Osteoblast (primary cell): ENCODE measurements at regions not wholly inside any gene's neighbourhood (a gene's known extent, or its start where the extent isn't known, plus 50 kb on each side); places are given as distances from the start of the nearest gene placed in this dataset.

Experiments
- DNase-seq: peaks from one replicate; pipeline ENCODE4 v3.0.0; 2011; ENCODE audit warnings: low spot score, mixed read lengths; ENCODE audit not compliant: insufficient read length; ENCODE audit errors: missing footprints
- H2AFZ ChIP-seq: 2 replicates; pipeline ENCODE4 v1.6.0; 2011; ENCODE audit warnings: mild to moderate bottlenecking, low read length
- H3K27ac ChIP-seq: 2 replicates; pipeline ENCODE4 v1.5.1; 2011; ENCODE audit warnings: mild to moderate bottlenecking, low read depth, low read length, moderate library complexity
- H3K27me3 ChIP-seq: 2 replicates; pipeline ENCODE4 v1.6.0; 2012; ENCODE audit warnings: mild to moderate bottlenecking, control low read depth, inconsistent platforms, low read length, moderate library complexity; ENCODE audit not compliant: insufficient read depth
- H3K36me3 ChIP-seq: 2 replicates; pipeline ENCODE4 v1.5.1; 2011; ENCODE audit warnings: mild to moderate bottlenecking, low read length, control low read depth, moderate library complexity; ENCODE audit not compliant: insufficient read depth
- H3K4me1 ChIP-seq: 2 replicates; pipeline ENCODE4 v1.5.1; 2011; ENCODE audit warnings: mild to moderate bottlenecking, low read length, control low read depth, moderate library complexity; ENCODE audit not compliant: insufficient read depth
- H3K4me2 ChIP-seq: 2 replicates; pipeline ENCODE4 v1.6.0; 2011; ENCODE audit warnings: mild to moderate bottlenecking, low read length; ENCODE audit not compliant: insufficient read depth
- H3K4me3 ChIP-seq: fragments of 200-600 bp; sonication (generic); 3 replicates; pipeline ENCODE4 v1.5.1; 2012; ENCODE audit warnings: mild to moderate bottlenecking, low read length, inconsistent platforms; ENCODE audit not compliant: insufficient read depth
- H3K79me2 ChIP-seq: 2 replicates; pipeline ENCODE4 v1.6.0; 2012; ENCODE audit warnings: mild to moderate bottlenecking, low read length, control low read depth, inconsistent platforms; ENCODE audit not compliant: insufficient read depth
- H3K9me3 ChIP-seq: 2 replicates; pipeline ENCODE4 v1.5.1; 2011; ENCODE audit warnings: low read depth, low read length, control low read depth
- H4K20me1 ChIP-seq: 2 replicates; pipeline ENCODE4 v1.6.0; 2012; ENCODE audit warnings: mild to moderate bottlenecking, low read length, control low read depth; ENCODE audit not compliant: insufficient read depth
- TF ChIP-seq, protein P1 (sequence below): IDR thresholded peaks from 2 replicates; pipeline ENCODE4 v1.5.1; 2011; ENCODE audit warnings: mild to moderate bottlenecking, low read depth, low read length, moderate library complexity; ENCODE audit errors: extremely low read depth

DNA sequence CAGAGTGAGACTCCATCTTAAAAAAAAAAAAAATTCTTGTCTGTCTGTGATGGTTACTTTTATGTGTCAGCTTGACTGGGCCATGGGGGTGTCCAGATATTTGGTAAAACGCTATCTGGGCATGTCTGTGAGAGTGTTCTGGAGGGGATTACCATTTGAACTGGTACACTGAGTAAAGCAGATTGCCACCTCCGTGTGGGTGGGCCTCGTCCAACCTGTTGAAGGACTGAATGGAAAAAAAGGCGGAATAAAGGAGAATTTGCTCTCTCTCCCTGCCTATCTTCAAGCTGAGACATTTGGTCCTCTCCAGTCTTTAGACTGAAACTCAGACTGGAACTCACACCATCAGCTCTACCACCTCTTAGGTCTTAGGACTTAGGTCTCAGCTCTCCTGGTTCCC, 82.8 kb downstream of the MIS18A start:
- TF ChIP-seq, protein P1, sequence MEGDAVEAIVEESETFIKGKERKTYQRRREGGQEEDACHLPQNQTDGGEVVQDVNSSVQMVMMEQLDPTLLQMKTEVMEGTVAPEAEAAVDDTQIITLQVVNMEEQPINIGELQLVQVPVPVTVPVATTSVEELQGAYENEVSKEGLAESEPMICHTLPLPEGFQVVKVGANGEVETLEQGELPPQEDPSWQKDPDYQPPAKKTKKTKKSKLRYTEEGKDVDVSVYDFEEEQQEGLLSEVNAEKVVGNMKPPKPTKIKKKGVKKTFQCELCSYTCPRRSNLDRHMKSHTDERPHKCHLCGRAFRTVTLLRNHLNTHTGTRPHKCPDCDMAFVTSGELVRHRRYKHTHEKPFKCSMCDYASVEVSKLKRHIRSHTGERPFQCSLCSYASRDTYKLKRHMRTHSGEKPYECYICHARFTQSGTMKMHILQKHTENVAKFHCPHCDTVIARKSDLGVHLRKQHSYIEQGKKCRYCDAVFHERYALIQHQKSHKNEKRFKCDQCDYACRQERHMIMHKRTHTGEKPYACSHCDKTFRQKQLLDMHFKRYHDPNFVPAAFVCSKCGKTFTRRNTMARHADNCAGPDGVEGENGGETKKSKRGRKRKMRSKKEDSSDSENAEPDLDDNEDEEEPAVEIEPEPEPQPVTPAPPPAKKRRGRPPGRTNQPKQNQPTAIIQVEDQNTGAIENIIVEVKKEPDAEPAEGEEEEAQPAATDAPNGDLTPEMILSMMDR = no peak
- no peaks in the 10 kb centered on the region for H4K20me1 ChIP-seq
- no peak overlapping the region for H3K27ac ChIP-seq
- H3K9me3 ChIP-seq = no peaks in the 10 kb centered on the region
- no peak overlapping the region for H3K4me2 ChIP-seq
- H3K4me1 ChIP-seq = no peaks in the 10 kb centered on the region
- no peak overlapping the region for H2AFZ ChIP-seq
- DNase-seq = no peak
- H3K79me2 ChIP-seq = no peaks in the 10 kb centered on the region
- H3K27me3 ChIP-seq = no peaks in the 10 kb centered on the region
- H3K36me3 ChIP-seq = no peaks in the 10 kb centered on the region
- H3K4me3 ChIP-seq = no peak overlapping the region

DNA sequence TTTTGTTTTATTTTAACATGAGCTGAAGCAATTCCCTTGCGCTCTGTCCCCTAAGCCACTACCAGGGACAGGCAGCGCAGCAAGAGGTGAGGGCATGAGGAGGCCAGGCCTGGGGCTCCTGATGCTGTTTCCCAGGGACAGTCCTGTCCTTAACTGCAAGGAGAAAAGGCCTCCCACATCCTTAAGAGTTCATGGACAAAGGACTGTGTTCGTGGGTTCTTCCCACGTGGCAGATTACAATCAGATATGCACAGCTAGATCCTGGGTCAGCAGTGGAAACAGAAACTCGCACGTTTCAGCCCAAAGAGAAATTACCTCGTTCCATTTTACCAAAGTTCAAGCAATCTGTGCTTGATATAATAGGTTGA, 85.8 kb downstream of the MIS18A start:
- TF ChIP-seq, protein P1 = no peak
- Histone ChIP-seq H3K79me2 (no peaks in the 10 kb centered on the region), H4K20me1 (no peaks in the 10 kb centered on the region), H3K36me3 (no peaks in the 10 kb centered on the region), H3K4me1 (no peaks in the 10 kb centered on the region), H3K9me3 (no peaks in the 10 kb centered on the region), H3K4me2 (no peak overlapping the region), H2AFZ (no peak overlapping the region), H3K4me3 (no peak overlapping the region), H3K27me3 (no peaks in the 10 kb centered on the region), H3K27ac (no peak overlapping the region)
- no peak for DNase-seq

DNA sequence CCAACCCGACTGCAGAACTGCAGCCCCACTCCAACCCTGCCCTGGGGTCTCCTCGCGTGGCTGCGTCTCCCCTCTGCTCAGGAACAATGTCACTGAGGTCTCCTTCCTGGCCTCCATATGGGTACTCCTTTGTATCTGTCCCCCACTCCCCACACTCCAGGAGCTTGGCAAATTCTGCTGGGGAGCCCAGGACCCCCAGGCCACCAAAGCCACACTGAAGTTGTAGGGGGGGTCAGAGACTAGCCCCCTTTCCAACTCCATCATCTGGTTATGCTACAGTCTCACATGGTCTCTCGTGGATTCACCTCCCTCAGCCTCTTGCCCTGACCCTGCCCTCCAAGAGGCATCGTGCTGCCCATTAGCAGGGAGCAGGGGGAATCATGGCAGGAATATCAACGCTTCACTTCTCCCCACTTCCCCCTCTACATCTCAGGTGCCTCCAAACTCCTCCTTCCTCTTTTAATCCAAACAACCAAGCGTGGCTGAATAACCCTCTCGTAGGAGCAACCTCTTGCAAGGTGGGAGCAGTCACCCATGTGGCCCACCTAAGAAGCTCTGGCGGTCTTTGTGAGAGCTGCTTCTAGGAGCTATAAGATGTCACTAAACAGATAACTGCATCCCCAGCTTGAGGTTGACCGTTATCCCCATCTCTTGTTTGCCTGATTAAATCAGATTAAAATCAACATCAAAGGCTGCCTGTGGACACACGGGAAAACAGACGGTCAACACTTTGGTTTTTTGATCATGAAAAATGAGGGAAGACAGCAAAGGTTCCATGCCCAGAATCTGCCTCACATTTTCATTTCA, 86.4 kb downstream of the MIS18A start:
- no peak for DNase-seq
- H3K4me2 ChIP-seq = no peak overlapping the region
- no peak overlapping the region for H3K4me3 ChIP-seq
- no peak overlapping the region for H2AFZ ChIP-seq
- H3K27me3 ChIP-seq = no peaks in the 10 kb centered on the region
- H4K20me1 ChIP-seq = no peaks in the 10 kb centered on the region
- TF ChIP-seq, protein P1 = no peak
- H3K79me2 ChIP-seq = no peaks in the 10 kb centered on the region
- H3K27ac ChIP-seq = no peak overlapping the region
- H3K4me1 ChIP-seq = no peaks in the 10 kb centered on the region
- no peaks in the 10 kb centered on the region for H3K9me3 ChIP-seq
- H3K36me3 ChIP-seq = no peaks in the 10 kb centered on the region

DNA sequence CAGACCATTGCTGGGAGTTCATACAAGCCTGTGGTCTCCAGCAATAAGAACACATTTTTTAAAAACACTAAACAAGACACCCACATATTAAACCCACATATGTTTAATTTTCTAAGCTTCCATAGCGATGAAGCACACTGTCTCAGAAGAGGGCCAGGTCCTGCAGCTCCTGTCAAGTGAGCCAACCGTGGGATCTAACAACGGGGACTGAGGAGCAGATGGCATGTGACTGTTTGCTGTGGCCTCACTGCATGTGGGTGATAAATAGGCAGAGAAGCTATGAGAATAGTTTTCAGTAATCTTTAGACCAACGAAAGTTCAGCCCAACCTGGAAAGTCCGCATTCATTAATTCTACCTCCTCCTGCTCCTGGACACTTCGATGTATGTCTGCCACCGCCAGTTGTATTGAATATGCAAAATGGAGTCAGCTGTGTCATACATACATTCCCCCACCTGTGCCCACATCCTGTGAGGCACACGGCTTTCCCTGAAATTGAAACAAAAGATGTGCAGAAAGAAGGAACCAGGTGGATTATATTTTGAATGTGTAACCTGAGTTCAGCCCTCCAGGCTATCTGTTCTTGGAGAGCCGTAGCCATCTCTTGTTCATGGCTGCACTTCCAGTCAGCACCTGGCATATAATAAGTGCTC, 88.2 kb downstream of the MIS18A start:
- Histone ChIP-seq H3K27ac (no peak overlapping the region), H3K9me3 (no peaks in the 10 kb centered on the region), H2AFZ (no peak overlapping the region), H3K36me3 (no peaks in the 10 kb centered on the region), H3K27me3 (no peaks in the 10 kb centered on the region), H3K4me2 (no peak overlapping the region), H3K4me1 (no peaks in the 10 kb centered on the region), H3K79me2 (no peaks in the 10 kb centered on the region), H4K20me1 (no peaks in the 10 kb centered on the region), H3K4me3 (no peak overlapping the region)
- DNase-seq = no peak
- TF ChIP-seq, protein P1 = no peak
